GM12873 (cell line): ENCODE measurements at regions not wholly inside any gene's neighbourhood (a gene's known extent, or its start where the extent isn't known, plus 50 kb on each side); places are given as distances from the start of the nearest gene placed in this dataset.

ENCODE experiments used
- CTCF ChIP-seq: IDR thresholded peaks from 2 replicates; pipeline ENCODE4 v1.5.1; 2012; ENCODE audit warnings: low read depth, mild to moderate bottlenecking, moderate library complexity, low read length, control low read depth; ENCODE audit not compliant: insufficient read depth; ENCODE audit errors: missing control alignments

GRCh38 chr4:163665521-163666331 is 171.2 kb downstream of the TMA16 start:
- no peak for TF ChIP-seq CTCF

GRCh38 chr4:163666332-163666873 is 171.9 kb downstream of the TMA16 start:
- no peak for TF ChIP-seq CTCF

- peak; percentile 46 for TF ChIP-seq CTCF
Observed at GRCh38 chr4:163672751-163673150, 178.3 kb downstream of the TMA16 start.

GRCh38 chr4:163673848-163674697 is 179.6 kb downstream of the TMA16 start:
- no peak for TF ChIP-seq CTCF

GRCh38 chr4:163679189-163679588 is 184.7 kb downstream of the TMA16 start:
- TF ChIP-seq CTCF: peak; percentile 47

- no peak for TF ChIP-seq CTCF
Observed at GRCh38 chr4:163680386-163681098, 186.1 kb downstream of the TMA16 start.
